Naive B cell (primary cell): ENCODE measurements at regions not wholly inside any gene's neighbourhood (a gene's known extent, or its start where the extent isn't known, plus 50 kb on each side); places are given as distances from the start of the nearest gene placed in this dataset.
A peak's percentile ranks its signal among the peaks of the same experiment; 100 is the strongest.

Source experiments
- ATAC-seq, 2 donors: fragments of 150-1000 bp; cut with Tn5 transposase; 2 replicates each; pipeline ENCODE4 v1.10.0; 2021; ENCODE audit warnings: low read depth in 2 of 2, mild to moderate bottlenecking in 2 of 2, moderate library complexity in 2 of 2
- DNase-seq: peaks from one replicate; pipeline ENCODE4 v3.0.0; 2022
- H3K27ac Mint-ChIP-seq, 6 donors: one replicate each; pipeline ENCODE4 v1.8.0; 2020 to 2022; ENCODE audit warnings: mild to moderate bottlenecking in 6 of 6, mixed read lengths in 6 of 6, moderate library complexity in 5 of 6, inconsistent platforms in 2 of 6
- H3K27me3 Mint-ChIP-seq, 3 donors: one replicate each; pipeline ENCODE4 v1.8.0; 2021 to 2022; ENCODE audit warnings: mixed read lengths in 3 of 3, mild to moderate bottlenecking in 1 of 3
- H3K36me3 Mint-ChIP-seq, 2 donors: one replicate each; pipeline ENCODE4 v1.8.0; 2020 to 2022; ENCODE audit warnings: mixed read lengths in 2 of 2, inconsistent platforms in 1 of 2, mild to moderate bottlenecking in 1 of 2
- H3K4me1 Mint-ChIP-seq, 3 donors: one replicate each; pipeline ENCODE4 v1.8.0; 2020 to 2022; ENCODE audit warnings: mixed read lengths in 3 of 3, inconsistent platforms in 1 of 3, mild to moderate bottlenecking in 1 of 3, moderate library complexity in 1 of 3
- H3K4me3 Mint-ChIP-seq, 8 donors: one replicate each; pipeline ENCODE4 v1.8.0; 2020 to 2022; ENCODE audit warnings: mild to moderate bottlenecking in 8 of 8, mixed read lengths in 8 of 8, moderate library complexity in 8 of 8, inconsistent platforms in 2 of 8
- H3K9me3 Mint-ChIP-seq, 7 donors: one replicate each; pipeline ENCODE4 v1.8.0; 2020 to 2022; ENCODE audit warnings: mixed read lengths in 7 of 7, mild to moderate bottlenecking in 5 of 7, inconsistent platforms in 2 of 7, moderate library complexity in 1 of 7

DNA sequence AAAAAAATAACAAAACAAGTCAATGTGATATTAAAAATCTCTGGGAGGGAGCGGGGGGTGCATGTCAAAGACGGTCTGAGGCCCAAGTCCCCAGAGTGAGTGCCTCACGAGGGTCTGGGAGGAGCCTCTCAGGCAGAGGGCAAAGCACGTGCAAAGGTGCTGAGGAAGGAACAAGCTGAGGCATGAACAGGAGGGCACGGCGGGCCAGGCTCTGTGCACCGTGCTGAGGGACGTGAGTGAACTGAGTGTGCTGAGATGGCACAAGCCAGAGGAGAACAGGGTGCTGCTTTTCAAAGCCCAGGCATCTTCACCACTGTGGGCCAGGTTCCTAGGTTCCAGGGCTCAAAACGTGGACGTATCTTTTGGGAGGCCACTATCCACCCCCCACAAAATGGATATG lies 142.1 kb upstream of the PHACTR3 start:
- Mint-ChIP-seq H3K27ac (no peak overlapping the region), H3K36me3 (no peaks in the 10 kb centered on the region), H3K9me3 (peaks cover 0 to 13% (median 3%) of the 10 kb centered on the region in 7 donors), H3K27me3 (peaks cover 5 to 39% (median 32%) of the 10 kb centered on the region in 3 donors), H3K4me3 (no peak overlapping the region), H3K4me1 (no peaks in the 10 kb centered on the region)
- ATAC-seq (no peak), DNase-seq (no peak)

DNA sequence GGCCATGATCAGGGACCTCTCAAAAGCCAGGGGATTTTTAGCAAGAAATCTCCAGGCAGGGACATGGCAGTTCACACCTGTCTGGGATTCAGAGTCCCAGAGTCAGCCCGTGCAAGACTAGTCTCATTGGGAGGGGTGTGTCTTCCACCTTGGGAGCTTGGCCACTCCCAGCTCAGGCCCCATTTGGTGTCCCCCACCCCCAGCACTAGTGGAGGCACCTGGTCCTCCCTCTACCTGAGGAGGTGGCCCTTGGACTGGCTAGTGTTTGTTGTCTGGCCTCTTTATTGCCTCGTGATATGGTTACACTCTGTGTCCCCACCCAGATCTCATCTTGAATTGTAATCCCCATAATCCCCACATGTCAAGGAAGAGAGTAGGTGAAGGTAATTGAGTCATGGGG lies 140.8 kb upstream of the PHACTR3 start:
- Mint-ChIP-seq H3K4me3 (no peak overlapping the region), H3K27ac (no peak overlapping the region), H3K36me3 (no peaks in the 10 kb centered on the region), H3K4me1 (no peaks in the 10 kb centered on the region), H3K27me3 (peaks cover 5 to 32% (median 28%) of the 10 kb centered on the region in 3 donors), H3K9me3 (peaks cover 0 to 13% (median 3%) of the 10 kb centered on the region in 7 donors)
- ATAC-seq (no peak), DNase-seq (no peak)

DNA sequence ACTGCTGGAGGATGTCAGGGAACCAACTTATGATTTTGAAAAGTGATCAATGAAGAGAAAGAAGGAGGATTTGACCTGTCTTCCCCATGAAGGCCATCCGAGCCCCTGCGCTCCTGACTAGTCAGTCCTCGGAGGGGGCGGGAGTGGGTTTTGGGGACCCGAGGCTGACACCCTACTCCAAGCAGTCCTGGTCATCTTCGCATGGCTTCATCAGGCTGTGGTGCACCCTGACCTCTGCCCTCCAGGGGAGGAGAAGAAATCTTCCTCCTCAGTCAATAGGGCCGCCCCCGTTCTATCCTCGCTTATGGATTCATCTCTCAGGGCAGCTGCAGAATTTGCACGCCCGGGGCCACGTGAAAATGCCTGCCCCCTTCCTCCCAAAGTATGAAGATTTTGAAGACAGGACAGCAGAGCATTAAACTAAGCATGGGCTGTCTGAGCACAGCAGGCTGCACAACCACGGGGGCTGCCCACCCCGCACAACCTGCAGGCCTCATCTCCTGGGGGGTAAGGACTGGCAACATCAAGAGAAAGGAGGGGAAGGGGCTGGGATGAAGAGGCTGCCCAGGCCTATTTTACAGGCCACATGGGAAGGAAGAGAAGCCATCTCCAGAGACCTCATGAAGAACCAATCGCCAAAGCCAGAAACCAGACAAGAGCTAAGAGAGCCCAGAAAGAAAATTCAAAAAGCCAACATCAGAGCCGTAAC lies 138.1 kb upstream of the PHACTR3 start:
- Mint-ChIP-seq H3K9me3 (peaks cover 0 to 13% (median 3%) of the 10 kb centered on the region in 7 donors), H3K27me3 (peaks cover 0 to 13% (median 8%) of the 10 kb centered on the region in 3 donors), H3K36me3 (no peaks in the 10 kb centered on the region), H3K4me3 (no peak overlapping the region), H3K4me1 (no peaks in the 10 kb centered on the region), H3K27ac (no peak overlapping the region)
- ATAC-seq (no peak), DNase-seq (no peak)

DNA sequence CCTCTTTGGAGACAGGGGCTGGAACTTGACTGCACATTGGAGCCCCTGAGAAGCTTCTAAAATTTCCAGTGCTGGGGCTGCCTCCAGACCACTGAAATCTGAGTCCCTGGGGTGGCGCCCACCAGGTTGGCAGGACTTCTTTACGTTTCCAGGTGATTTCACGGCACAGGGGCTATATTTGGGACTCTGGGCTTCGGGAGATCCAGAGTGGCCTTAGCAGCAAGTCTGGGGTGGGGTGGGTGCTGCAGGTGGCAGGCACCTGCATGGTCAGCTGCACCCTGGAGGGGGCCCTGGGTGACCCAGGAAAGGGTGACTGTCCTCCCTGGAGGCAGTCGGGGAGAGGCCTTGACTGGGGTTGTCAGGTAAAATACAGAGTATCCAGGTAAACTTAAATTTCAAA lies 135.5 kb upstream of the PHACTR3 start:
- ATAC-seq (no peak), DNase-seq (no peak)
- no peaks in the 10 kb centered on the region for H3K4me1 Mint-ChIP-seq
- no peaks in the 10 kb centered on the region for H3K36me3 Mint-ChIP-seq
- peaks cover 0 to 12% (median 3%) of the 10 kb centered on the region in 7 donors for H3K9me3 Mint-ChIP-seq
- peaks cover 0 to 12% (median 8%) of the 10 kb centered on the region in 3 donors for H3K27me3 Mint-ChIP-seq
- no peak overlapping the region for H3K4me3 Mint-ChIP-seq
- no peak overlapping the region for H3K27ac Mint-ChIP-seq

DNA sequence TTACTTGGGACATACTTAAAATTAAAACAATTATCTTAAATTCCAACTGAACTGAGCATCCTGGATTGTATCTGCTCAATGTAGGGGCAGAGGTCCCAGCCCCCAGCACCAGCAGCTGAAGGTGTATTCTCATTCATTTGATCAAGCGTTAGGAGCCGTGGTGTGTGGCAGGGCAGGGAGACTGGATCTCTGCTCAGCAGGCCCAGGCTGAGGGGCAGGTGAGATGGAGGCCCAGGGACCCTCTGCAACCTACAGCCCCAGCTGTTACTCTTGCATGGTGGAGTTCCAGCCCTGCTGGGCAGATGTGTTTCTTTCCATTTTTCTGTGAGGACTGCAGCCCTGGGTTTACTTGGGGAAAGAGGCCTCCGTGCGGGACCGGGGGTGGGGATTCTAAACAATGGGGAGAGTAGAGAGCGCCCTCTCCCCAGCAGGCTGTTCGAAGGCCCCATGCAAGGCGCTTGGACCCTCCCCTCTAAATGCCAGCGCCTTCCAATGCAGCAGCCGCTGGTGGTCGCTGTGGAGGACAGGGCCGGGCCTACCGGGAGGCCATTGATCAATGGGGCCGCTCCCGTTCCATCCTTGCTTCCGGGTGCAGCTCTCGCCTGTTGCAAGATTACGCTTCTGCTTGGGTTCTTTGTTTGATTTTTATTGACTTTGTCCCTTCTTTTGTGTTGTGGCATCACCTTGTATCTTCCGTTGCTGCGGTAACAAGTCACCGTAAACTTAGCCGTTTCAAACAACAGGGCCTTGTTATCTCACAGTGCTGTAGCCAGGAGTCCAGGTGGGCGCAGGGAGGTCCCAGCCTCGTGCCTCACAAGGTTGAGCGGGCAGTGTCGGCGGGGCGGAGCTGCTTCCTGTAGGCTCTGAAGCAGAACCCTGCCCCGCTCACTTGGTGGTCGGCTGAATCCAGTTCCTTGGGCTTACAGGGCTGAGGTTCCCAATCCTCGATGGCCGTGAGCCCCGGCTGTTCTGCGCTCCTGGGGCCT lies 134.8 kb upstream of the PHACTR3 start:
- H3K27me3 Mint-ChIP-seq, result peaks cover 0 to 19% (median 6%) of the 10 kb centered on the region in 3 donors
- no peak for DNase-seq
- peaks cover 0 to 4% (median 0%) of the 10 kb centered on the region in 7 donors for H3K9me3 Mint-ChIP-seq
- H3K4me3 Mint-ChIP-seq, result no peak overlapping the region
- H3K27ac Mint-ChIP-seq, result no peak overlapping the region
- no peak for ATAC-seq
- no peaks in the 10 kb centered on the region for H3K4me1 Mint-ChIP-seq
- H3K36me3 Mint-ChIP-seq, result no peaks in the 10 kb centered on the region

DNA sequence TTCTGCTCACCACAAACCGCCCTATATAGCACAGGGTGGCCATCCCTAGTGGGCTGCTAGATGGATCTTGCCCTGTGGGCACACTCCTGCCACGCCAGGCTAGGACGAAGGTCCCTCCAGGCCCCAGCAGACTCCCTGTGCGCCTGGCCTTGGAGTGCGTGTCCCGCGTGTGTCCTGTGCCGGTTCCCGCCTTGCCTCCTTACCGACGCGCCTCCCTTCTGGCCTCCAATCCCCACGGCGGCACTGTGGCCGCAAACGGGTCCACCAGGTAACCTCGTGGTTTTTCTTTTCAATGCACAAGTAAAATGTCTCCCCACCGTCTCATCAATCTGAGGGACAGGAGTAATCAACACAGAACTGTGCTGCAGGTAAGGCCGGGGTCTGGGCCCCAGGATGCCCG lies 133.8 kb upstream of the PHACTR3 start:
- Mint-ChIP-seq H3K9me3 (no peaks in the 10 kb centered on the region), H3K27ac (no peak overlapping the region), H3K36me3 (no peaks in the 10 kb centered on the region), H3K4me3 (no peak overlapping the region), H3K27me3 (peaks cover 0 to 20% (median 0%) of the 10 kb centered on the region in 3 donors), H3K4me1 (no peaks in the 10 kb centered on the region)
- ATAC-seq (no peak), DNase-seq (no peak)

DNA sequence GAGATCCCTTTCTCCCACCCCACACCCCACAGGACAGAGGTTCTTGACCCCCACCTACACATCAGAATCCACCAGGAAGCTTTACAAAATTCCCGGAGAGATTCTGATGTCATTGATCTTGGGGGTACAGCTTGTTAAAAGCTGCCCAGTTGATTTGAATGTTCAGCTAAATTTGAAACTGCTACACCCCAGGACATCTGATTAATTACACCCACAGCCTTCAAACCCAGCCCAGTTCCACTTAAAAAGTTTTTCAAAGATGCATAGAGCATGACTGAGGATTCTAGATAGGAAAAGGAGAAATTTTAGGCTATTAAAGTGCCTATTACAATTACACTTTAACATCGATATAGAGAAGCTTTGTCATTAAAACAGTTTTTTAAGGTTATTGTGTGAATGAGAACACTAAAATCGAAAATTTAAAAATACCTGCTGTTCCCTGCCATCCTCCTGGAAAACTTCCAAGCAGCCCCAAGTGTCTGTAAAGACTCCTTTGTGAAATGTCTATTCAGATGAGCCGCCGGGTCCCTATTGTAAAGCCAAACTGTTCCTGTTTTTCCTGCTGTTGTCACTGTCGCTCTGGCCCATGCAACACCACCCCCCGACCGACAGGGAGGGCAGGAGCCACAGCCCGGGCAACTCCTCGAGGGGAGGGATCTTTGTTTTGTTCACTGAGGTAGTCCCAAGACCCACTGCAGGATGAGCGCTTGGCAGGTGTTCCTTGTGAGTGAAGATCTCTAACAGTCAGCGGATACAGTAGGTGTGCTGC lies 132.5 kb upstream of the PHACTR3 start:
- H3K27me3 Mint-ChIP-seq, result peaks cover 0 to 20% (median 6%) of the 10 kb centered on the region in 3 donors
- ATAC-seq (no peak), DNase-seq (no peak)
- H3K27ac Mint-ChIP-seq, result no peak overlapping the region
- H3K36me3 Mint-ChIP-seq, result no peaks in the 10 kb centered on the region
- H3K4me3 Mint-ChIP-seq, result no peak overlapping the region
- H3K9me3 Mint-ChIP-seq, result no peaks in the 10 kb centered on the region
- H3K4me1 Mint-ChIP-seq, result no peaks in the 10 kb centered on the region

DNA sequence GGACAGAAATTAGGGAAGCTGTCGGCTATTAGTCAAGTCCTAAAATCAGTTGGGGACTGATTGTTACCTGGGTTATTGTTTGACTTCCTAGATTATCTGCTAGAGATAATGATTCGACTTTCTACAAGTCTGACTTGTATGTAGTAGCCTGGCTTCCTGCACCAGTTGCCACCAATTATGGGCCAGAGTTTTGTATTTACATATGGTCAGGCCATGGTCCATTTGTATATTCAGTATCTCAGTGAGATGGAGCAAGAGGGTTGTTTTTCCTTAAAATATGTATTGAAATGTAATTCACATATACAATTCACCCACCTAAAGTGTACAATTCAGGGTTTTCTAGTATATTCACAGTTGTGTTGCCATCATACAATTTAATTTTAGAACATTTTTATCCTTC lies 130.6 kb upstream of the PHACTR3 start:
- no peak for ATAC-seq
- H3K4me3 Mint-ChIP-seq, result no peak overlapping the region
- no peak for DNase-seq
- H3K36me3 Mint-ChIP-seq, result no peaks in the 10 kb centered on the region
- H3K27ac Mint-ChIP-seq, result no peak overlapping the region
- H3K9me3 Mint-ChIP-seq, result no peaks in the 10 kb centered on the region
- H3K27me3 Mint-ChIP-seq, result peaks cover 0 to 20% (median 14%) of the 10 kb centered on the region in 3 donors
- no peaks in the 10 kb centered on the region for H3K4me1 Mint-ChIP-seq

DNA sequence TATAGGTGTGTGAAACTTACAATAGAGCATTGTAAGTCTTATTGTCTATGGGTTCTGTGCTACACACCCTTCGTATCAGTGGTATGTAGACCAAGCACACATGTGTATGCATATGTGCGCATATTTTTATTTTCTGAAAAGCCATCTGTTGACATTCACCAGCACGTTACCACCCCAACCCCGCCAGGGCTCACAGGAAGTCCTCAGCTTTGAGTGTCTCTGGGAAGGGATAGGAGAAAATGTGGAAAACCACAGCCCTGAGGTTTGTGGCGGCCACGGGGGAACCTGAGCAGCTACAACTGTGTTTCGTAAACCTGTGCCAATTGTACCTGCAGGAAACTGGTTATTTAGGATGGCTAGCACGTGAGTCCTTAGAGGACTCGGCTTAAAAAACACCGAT lies 123.3 kb upstream of the PHACTR3 start:
- Mint-ChIP-seq H3K9me3 (no peaks in the 10 kb centered on the region), H3K27me3 (peaks cover 17 to 43% (median 31%) of the 10 kb centered on the region in 3 donors), H3K4me1 (no peaks in the 10 kb centered on the region), H3K27ac (no peak overlapping the region), H3K4me3 (no peak overlapping the region), H3K36me3 (no peaks in the 10 kb centered on the region)
- ATAC-seq (no peak), DNase-seq (no peak)

DNA sequence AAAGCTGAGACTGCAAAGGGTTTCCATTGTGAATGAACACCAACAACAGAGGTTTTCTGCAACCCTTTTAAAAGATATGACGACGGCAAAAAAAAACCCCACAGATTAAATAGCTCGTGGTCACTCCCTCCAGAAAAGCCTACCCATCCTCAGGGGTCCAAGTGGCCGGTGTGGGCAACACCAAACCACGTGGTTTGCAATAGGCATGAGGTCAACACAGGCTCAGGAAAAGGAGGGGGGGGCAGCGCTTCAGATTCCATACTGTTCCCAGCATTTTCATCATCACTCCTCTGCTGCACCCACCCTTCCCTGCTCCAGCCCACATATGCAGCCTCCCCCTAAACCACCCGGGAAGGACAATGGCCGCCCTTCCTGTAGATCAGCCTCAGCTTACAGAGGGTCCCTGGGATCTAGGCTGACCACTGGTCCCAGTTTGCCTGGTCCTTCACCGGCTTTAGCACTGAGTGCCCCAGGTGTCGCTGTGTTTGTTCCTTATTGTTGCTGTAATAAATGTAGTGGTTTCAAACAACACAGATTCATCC lies 122.8 kb upstream of the PHACTR3 start:
- DNase-seq (no peak), ATAC-seq (no peak)
- H3K36me3 Mint-ChIP-seq, result no peaks in the 10 kb centered on the region
- H3K9me3 Mint-ChIP-seq, result no peaks in the 10 kb centered on the region
- peaks cover 14 to 39% (median 31%) of the 10 kb centered on the region in 3 donors for H3K27me3 Mint-ChIP-seq
- no peak overlapping the region for H3K4me3 Mint-ChIP-seq
- H3K27ac Mint-ChIP-seq, result no peak overlapping the region
- H3K4me1 Mint-ChIP-seq, result no peaks in the 10 kb centered on the region

DNA sequence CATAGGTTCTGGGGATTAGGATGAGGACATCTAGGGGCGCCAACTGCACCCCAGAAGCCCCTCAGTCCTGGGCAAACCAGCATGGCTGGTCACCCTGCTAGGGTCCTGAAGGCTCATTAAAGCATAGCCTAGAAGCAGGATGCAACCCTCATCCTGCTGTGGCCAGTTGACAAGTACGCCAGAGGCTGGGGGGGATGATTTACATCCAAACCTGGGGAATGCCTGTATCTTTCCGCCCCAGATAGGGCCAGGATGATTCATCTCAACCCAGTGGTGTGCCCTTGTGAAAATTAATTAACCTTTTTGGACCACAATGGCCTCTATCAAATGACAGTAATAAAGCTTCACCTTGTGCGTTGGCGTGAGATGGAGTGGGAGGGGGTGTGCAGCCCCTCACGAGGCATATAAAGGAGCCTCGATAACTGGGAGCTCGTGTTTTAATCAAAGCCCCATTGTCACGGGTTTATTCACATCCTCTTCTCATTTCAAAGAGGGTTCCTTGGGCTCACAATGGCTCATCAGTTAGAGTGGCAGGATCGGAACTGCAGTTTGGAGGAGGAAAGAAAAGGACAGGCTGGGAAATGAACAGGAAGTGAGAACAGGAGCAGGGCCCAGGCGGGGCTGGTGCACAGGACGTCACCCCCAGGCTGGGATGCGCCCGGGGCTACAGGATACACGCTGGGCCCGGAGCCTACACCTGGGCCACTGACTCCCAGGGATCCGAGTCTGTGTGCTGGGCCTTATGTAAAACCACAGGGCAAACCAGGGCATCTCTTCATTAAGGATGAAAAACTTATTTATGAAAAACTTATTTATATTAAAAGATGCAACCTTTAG lies 121.8 kb upstream of the PHACTR3 start:
- Mint-ChIP-seq H3K27me3 (peaks cover 9 to 39% (median 31%) of the 10 kb centered on the region in 3 donors), H3K27ac (peak overlapping the region in 1 of 6 donors; percentile 49), H3K4me3 (no peak overlapping the region), H3K9me3 (no peaks in the 10 kb centered on the region), H3K36me3 (no peaks in the 10 kb centered on the region), H3K4me1 (no peaks in the 10 kb centered on the region)
- no peak for DNase-seq
- no peak for ATAC-seq

DNA sequence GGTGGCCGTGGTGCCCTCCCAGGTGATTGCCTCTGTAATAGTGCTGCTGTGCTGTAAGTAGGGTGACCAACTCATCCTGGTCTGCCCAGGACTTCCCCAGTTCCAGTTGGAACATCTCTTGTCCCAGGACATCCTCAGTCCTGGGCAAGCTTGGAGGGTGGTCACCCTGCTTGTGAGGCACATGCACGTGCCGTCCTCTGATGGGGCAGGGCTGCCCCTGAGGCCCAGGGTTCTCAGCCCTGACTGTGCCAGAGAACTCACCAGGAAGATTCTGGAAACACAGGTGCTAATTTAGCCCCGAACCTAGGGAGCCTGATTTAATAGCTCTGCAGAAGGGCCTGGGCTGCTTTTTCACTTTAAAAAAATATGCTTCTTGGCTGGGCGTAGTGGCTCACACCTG lies 120.9 kb upstream of the PHACTR3 start:
- ATAC-seq, result no peak
- no peaks in the 10 kb centered on the region for H3K9me3 Mint-ChIP-seq

More for the DNA sequence above, 120.9 kb upstream of the PHACTR3 start:
- Mint-ChIP-seq H3K36me3 (no peaks in the 10 kb centered on the region), H3K27me3 (peaks cover 4 to 39% (median 31%) of the 10 kb centered on the region in 3 donors), H3K27ac (no peak overlapping the region), H3K4me1 (no peaks in the 10 kb centered on the region), H3K4me3 (no peak overlapping the region)
- DNase-seq, result no peak
